Stimulated activated naive B cell treated with anti-CD40 and anti-IgM and Interleukin-4, amounts not matched to agents 10 μg/mL and 1 μg/mL and 100 μg/mL, for 72 hours (primary cell): ENCODE measurements at regions not wholly inside any gene's neighbourhood (a gene's known extent, or its start where the extent isn't known, plus 50 kb on each side); places are given as distances from the start of the nearest gene placed in this dataset.

Experiments
- ATAC-seq, 2 donors: fragments of 150-1000 bp; cut with Tn5 transposase; replicated peaks; 2 replicates each; pipeline ENCODE4 v1.10.0; 2021; ENCODE audit warnings: moderate library complexity in 1 of 2
- DNase-seq: peaks from one replicate; pipeline ENCODE4 v3.0.0; 2021
- H3K27ac Mint-ChIP-seq: one replicate; pipeline ENCODE4 v1.8.0; 2022; ENCODE audit warnings: mild to moderate bottlenecking, mixed read lengths
- H3K27me3 Mint-ChIP-seq, 2 donors: one replicate each; pipeline ENCODE4 v1.8.0; 2022; ENCODE audit warnings: mixed read lengths in 2 of 2
- H3K36me3 Mint-ChIP-seq, 2 donors: one replicate each; pipeline ENCODE4 v1.8.0; 2022; ENCODE audit warnings: mixed read lengths in 2 of 2, mild to moderate bottlenecking in 1 of 2
- H3K4me1 Mint-ChIP-seq, 2 donors: one replicate each; pipeline ENCODE4 v1.8.0; 2022; ENCODE audit warnings: mixed read lengths in 2 of 2, mild to moderate bottlenecking in 1 of 2
- H3K4me3 Mint-ChIP-seq, 2 donors: one replicate each; pipeline ENCODE4 v1.8.0; 2022; ENCODE audit warnings: mild to moderate bottlenecking in 2 of 2, mixed read lengths in 2 of 2, moderate library complexity in 1 of 2
- H3K9me3 Mint-ChIP-seq, 2 donors: one replicate each; pipeline ENCODE4 v1.8.0; 2022; ENCODE audit warnings: mixed read lengths in 2 of 2, mild to moderate bottlenecking in 1 of 2

GRCh38 chr4:159463235-159463634, 360.4 kb downstream of the RAPGEF2 start:
- H3K36me3 Mint-ChIP-seq, result peaks cover 0 to 2% of the 10 kb centered on the region in 2 donors
- H3K9me3 Mint-ChIP-seq, result peaks cover 11 to 23% of the 10 kb centered on the region in 2 donors
- ATAC-seq (no peak), DNase-seq (no peak)
- no peak overlapping the region for H3K4me3 Mint-ChIP-seq
- H3K27me3 Mint-ChIP-seq, result peaks cover 0 to 6% of the 10 kb centered on the region in 2 donors
- H3K4me1 Mint-ChIP-seq, result no peaks in the 10 kb centered on the region
- no peak overlapping the region for H3K27ac Mint-ChIP-seq

GRCh38 chr4:159464302-159464701, 361.4 kb downstream of the RAPGEF2 start:
- DNase-seq (no peak), ATAC-seq (no peak)
- peaks cover 0 to 2% of the 10 kb centered on the region in 2 donors for H3K36me3 Mint-ChIP-seq
- H3K4me1 Mint-ChIP-seq, result no peaks in the 10 kb centered on the region
- H3K4me3 Mint-ChIP-seq, result no peak overlapping the region
- peaks cover 0 to 6% of the 10 kb centered on the region in 2 donors for H3K27me3 Mint-ChIP-seq
- no peak overlapping the region for H3K27ac Mint-ChIP-seq
- H3K9me3 Mint-ChIP-seq, result peaks cover 11 to 23% of the 10 kb centered on the region in 2 donors

DNA sequence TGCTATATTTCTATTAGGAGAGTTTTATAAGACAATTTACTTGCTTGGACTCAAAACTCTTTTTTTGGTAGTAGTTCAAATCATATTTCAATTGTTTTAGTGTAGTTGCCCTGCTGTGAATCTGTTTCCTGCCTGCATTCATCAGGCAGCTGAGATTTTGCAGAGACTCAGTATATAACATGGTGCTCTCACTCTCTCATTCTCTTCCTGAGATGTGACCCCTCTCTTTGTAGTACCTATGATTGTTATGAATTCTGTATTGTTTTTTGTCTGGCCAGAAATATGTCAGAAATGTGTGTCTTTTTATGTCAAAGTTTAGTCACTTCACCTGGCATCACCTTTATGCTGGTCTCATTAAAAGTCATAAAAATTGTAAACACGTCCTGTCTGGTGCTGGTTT, 374.0 kb downstream of the RAPGEF2 start:
- Mint-ChIP-seq H3K4me3 (no peak overlapping the region), H3K4me1 (no peaks in the 10 kb centered on the region), H3K27me3 (no peaks in the 10 kb centered on the region), H3K27ac (no peak overlapping the region), H3K36me3 (no peaks in the 10 kb centered on the region), H3K9me3 (peaks cover 0 to 3% of the 10 kb centered on the region in 2 donors)
- DNase-seq (no peak), ATAC-seq (no peak)

GRCh38 chr4:159480826-159481225, 377.9 kb downstream of the RAPGEF2 start:
- Mint-ChIP-seq H3K9me3 (peaks cover 0 to 1% of the 10 kb centered on the region in 2 donors), H3K36me3 (no peaks in the 10 kb centered on the region), H3K27ac (no peak overlapping the region), H3K27me3 (peaks cover 5 to 10% of the 10 kb centered on the region in 2 donors), H3K4me1 (no peaks in the 10 kb centered on the region), H3K4me3 (no peak overlapping the region)
- no peak for DNase-seq
- no peak for ATAC-seq

DNA sequence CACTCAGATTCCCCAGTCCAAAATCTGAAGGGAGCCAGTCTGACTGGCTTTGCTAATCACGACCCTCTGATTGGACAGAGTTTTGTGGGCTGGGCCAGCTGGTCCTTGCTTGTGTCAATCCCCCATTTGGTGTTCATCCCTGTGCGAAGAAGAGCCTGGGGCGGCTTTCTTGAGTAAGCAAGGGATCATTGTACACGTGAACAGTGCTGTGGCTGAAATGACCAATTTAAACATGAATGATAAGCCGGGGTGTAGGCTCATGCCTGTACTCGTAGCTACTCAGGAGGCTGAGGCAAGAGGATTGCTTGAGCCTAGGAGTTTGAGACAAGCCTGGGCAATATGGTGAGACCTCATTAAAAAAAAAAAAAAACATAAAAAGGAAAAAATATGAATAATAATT, 379.1 kb downstream of the RAPGEF2 start:
- DNase-seq (no peak), ATAC-seq (no peak)
- Mint-ChIP-seq H3K36me3 (no peaks in the 10 kb centered on the region), H3K27ac (no peak overlapping the region), H3K4me3 (no peak overlapping the region), H3K9me3 (peaks cover 0 to 1% of the 10 kb centered on the region in 2 donors), H3K27me3 (peaks cover 5 to 10% of the 10 kb centered on the region in 2 donors), H3K4me1 (no peaks in the 10 kb centered on the region)

DNA sequence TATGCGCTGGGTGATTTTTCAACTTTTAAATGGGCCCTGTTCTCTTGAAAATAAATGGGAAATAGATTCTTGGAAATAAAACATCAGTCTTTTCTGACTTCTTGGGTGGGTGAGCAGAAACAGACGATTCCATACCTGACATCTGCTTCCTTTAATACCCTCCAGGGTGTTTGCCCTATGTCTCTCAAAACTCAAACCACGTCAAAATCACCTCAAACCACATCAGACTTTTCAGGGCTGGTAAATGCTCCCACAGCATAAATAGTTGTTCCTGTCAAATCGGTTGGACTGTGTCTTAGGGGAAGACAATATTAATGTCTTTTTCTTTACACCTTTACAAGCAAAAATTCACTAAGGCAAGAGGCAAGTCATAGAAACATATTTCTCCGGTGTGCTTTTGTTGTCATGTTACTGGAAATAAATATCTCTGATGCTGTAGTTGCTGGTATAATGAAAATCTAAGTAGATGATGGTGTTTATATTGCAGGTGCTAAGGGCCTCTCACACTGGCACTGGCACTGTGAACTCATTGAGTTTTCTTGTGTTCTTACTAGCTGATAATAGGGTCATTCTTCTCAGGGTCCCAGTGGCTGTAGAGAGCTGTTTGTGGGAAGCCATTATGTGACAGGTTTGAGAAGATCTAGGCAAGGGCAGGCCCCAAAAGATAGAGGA, 380.4 kb downstream of the RAPGEF2 start:
- Mint-ChIP-seq H3K4me1 (peaks cover 5% of the 10 kb centered on the region in 2 donors), H3K27me3 (peaks cover 10 to 20% of the 10 kb centered on the region in 2 donors), H3K27ac (no peak overlapping the region)

GRCh38 chr4:159483782-159484741, 381.2 kb downstream of the RAPGEF2 start:
- no peaks in the 10 kb centered on the region for H3K9me3 Mint-ChIP-seq
- no peaks in the 10 kb centered on the region for H3K36me3 Mint-ChIP-seq
- peaks cover 10 to 20% of the 10 kb centered on the region in 2 donors for H3K27me3 Mint-ChIP-seq
- peaks cover 5% of the 10 kb centered on the region in 2 donors for H3K4me1 Mint-ChIP-seq
- H3K27ac Mint-ChIP-seq, result no peak overlapping the region
- ATAC-seq (no peak), DNase-seq (no peak)
- H3K4me3 Mint-ChIP-seq, result no peak overlapping the region

More for the DNA sequence above, 380.4 kb downstream of the RAPGEF2 start:
- Mint-ChIP-seq H3K9me3 (no peaks in the 10 kb centered on the region), H3K36me3 (no peaks in the 10 kb centered on the region), H3K4me3 (no peak overlapping the region)
- DNase-seq (no peak), ATAC-seq (no peak)

DNA sequence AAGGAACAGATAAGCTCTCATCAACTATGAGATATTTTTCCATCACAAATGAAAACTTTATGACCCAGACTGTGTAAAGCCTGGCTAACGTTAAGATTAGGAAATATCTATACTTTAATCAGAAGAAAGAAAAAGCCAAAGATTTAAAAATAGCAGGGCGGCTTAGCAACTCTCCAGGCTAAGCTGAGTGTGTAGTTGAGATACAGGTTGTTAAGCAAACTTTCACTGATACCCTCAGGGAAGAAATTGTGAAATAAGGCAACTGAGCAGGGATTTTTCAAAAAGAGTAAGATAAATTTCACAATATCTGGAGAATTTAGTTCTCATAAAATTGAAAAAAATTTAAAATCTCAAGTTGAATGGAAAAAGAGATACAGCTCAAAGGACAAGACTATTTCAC, 382.0 kb downstream of the RAPGEF2 start:
- no peak for DNase-seq
- peaks cover 10 to 20% of the 10 kb centered on the region in 2 donors for H3K27me3 Mint-ChIP-seq
- no peak overlapping the region for H3K4me3 Mint-ChIP-seq
- no peak for ATAC-seq
- H3K27ac Mint-ChIP-seq, result no peak overlapping the region
- no peaks in the 10 kb centered on the region for H3K36me3 Mint-ChIP-seq
- H3K9me3 Mint-ChIP-seq, result no peaks in the 10 kb centered on the region
- peaks cover 5% of the 10 kb centered on the region in 2 donors for H3K4me1 Mint-ChIP-seq

DNA sequence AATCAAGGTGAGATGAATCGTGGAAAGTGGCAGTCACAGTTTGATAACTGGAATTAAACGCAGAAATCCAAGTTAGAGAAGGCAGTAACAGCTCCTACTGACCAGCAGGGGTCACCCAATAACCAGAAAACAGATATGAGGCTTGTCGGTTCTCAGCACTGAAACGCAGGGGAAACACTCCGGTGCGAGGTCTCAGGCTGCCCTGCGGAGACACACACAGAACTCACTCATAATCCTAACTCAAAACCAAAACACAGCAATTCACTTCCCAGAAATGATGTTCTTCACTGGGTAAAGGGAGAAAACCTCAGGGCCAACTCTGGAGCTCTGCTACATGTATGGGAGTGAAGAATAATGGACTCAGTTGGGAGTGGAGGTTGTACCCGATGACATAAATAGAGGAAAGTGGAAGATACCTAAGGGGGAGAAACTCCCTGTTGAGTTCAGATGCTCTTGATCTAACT, 384.4 kb downstream of the RAPGEF2 start:
- Mint-ChIP-seq H3K4me3 (no peak overlapping the region), H3K27me3 (peaks cover 10 to 32% of the 10 kb centered on the region in 2 donors), H3K36me3 (no peaks in the 10 kb centered on the region), H3K4me1 (peaks cover 5% of the 10 kb centered on the region in 2 donors), H3K27ac (no peak overlapping the region), H3K9me3 (peaks cover 4 to 5% of the 10 kb centered on the region in 2 donors)
- ATAC-seq, result peak; percentile 86 to 87
- peak; percentile 10 for DNase-seq

DNA sequence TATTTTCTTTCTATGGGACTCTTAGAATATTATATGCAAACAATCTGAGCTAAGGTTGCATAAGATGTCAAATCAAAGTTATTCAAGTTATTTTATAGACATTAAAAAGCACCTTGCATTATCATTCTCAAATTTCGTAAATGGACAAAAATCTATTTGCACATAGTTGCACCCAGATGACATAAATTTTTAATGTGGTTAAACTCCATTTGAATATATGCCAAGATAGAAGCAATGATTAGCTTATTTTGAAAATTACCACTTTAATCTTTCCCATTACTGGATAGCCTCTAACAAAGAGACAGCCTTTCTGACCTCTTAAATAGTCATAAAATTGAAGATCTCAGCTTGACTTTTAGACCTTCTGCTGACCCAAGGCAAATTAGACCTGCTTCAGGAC, 386.8 kb downstream of the RAPGEF2 start:
- peaks cover 5 to 27% of the 10 kb centered on the region in 2 donors for H3K27me3 Mint-ChIP-seq
- no peak for ATAC-seq
- peaks cover 5% of the 10 kb centered on the region in 2 donors for H3K4me1 Mint-ChIP-seq
- peaks cover 4 to 5% of the 10 kb centered on the region in 2 donors for H3K9me3 Mint-ChIP-seq
- H3K4me3 Mint-ChIP-seq, result no peak overlapping the region
- H3K27ac Mint-ChIP-seq, result no peak overlapping the region
- no peaks in the 10 kb centered on the region for H3K36me3 Mint-ChIP-seq
- no peak for DNase-seq

- no peak overlapping the region for H3K27ac Mint-ChIP-seq
- H3K36me3 Mint-ChIP-seq, result no peaks in the 10 kb centered on the region
- peaks cover 0 to 9% of the 10 kb centered on the region in 2 donors for H3K27me3 Mint-ChIP-seq
- H3K4me1 Mint-ChIP-seq, result no peaks in the 10 kb centered on the region
- no peak for ATAC-seq
- H3K4me3 Mint-ChIP-seq, result no peak overlapping the region
- no peak for DNase-seq
- peaks cover 4% of the 10 kb centered on the region in 2 donors for H3K9me3 Mint-ChIP-seq
These were observed 392.8 kb downstream of the RAPGEF2 start for GRCh38 chr4:159495515-159496236.

DNA sequence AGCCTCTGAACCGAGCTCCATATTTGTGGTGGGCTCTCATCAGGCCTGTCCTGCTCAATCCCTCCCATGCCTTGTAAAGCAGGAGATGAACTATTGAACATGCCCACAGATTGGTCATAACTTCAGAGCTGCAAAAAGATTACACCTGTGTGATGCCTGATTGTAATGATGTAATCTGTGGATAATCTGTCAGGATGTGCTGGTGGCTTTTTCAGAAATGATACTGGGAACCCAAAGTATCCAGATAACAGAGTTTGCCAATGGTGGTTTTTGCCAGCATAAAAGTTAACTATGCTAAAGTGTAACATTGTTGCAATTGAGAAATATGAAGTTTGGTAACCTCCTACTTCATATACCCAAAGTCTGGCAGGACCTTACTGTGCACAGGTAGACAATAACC, 393.4 kb downstream of the RAPGEF2 start:
- peaks cover 3 to 4% of the 10 kb centered on the region in 2 donors for H3K9me3 Mint-ChIP-seq
- H3K36me3 Mint-ChIP-seq, result no peaks in the 10 kb centered on the region
- no peak for DNase-seq
- no peak overlapping the region for H3K4me3 Mint-ChIP-seq
- no peak overlapping the region for H3K27ac Mint-ChIP-seq
- H3K4me1 Mint-ChIP-seq, result no peaks in the 10 kb centered on the region
- no peak for ATAC-seq
- peaks cover 0 to 3% of the 10 kb centered on the region in 2 donors for H3K27me3 Mint-ChIP-seq

DNA sequence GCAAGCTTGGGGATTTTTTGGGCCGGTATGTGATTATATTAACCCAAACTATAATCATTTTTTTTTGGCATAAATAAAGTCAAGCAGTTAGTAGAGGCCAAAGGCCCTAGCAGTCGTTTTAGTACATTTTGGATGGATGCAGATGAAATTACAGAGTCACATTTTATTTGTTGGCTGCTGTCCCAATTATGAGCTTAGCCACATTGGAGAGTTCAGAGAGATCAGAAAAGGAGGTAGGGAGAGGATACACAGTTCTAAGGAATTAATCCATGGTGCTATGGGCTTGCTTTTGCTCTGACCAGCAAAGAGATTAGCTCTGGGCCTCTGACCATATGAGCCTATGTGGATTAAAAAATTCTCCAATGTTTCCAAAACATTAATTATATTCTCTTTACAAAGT, 395.1 kb downstream of the RAPGEF2 start:
- no peak overlapping the region for H3K4me3 Mint-ChIP-seq
- no peaks in the 10 kb centered on the region for H3K36me3 Mint-ChIP-seq
- H3K4me1 Mint-ChIP-seq, result no peaks in the 10 kb centered on the region
- H3K27ac Mint-ChIP-seq, result no peak overlapping the region
- peaks cover 0 to 4% of the 10 kb centered on the region in 2 donors for H3K27me3 Mint-ChIP-seq
- H3K9me3 Mint-ChIP-seq, result peaks cover 0 to 1% of the 10 kb centered on the region in 2 donors
- DNase-seq (no peak), ATAC-seq (no peak)
